DOHH2 (cell line): ENCODE measurements at regions not wholly inside any gene's neighbourhood (a gene's known extent, or its start where the extent isn't known, plus 50 kb on each side); places are given as distances from the start of the nearest gene placed in this dataset.

ENCODE experiments used
- H3F3A ChIP-seq: fragments of 200-600 bp; sonication (generic), shearing (Covaris generic); 2 replicates; pipeline ENCODE4 v1.6.0; 2016; ENCODE audit warnings: antibody characterized with exemption, mild to moderate bottlenecking; ENCODE audit not compliant: control insufficient read depth, insufficient read depth
- H3K27ac ChIP-seq: fragments of 200-600 bp; sonication (generic); 2 replicates; pipeline ENCODE4 v1.5.1; 2014; ENCODE audit warnings: low read depth, mild to moderate bottlenecking, low read length, moderate library complexity
- H3K27me3 ChIP-seq: fragments of 200-600 bp; sonication (generic); 2 replicates; pipeline ENCODE4 v1.6.1; 2014; ENCODE audit warnings: mild to moderate bottlenecking, low read length, mixed read lengths; ENCODE audit not compliant: control insufficient read depth
- H3K36me3 ChIP-seq: fragments of 200-600 bp; sonication (generic); 2 replicates; pipeline ENCODE4 v1.6.1; 2014; ENCODE audit warnings: mild to moderate bottlenecking, low read length, moderate library complexity, mixed read lengths; ENCODE audit not compliant: control insufficient read depth
- H3K4me1 ChIP-seq: fragments of 200-600 bp; sonication (generic); 2 replicates; pipeline ENCODE4 v1.6.1; 2014; ENCODE audit warnings: mild to moderate bottlenecking, low read length, mixed read lengths; ENCODE audit not compliant: control insufficient read depth
- H3K4me2 ChIP-seq: fragments of 200-600 bp; sonication (generic); 2 replicates; pipeline ENCODE4 v1.6.0; 2014; ENCODE audit warnings: mild to moderate bottlenecking, low read length, moderate library complexity
- H3K4me3 ChIP-seq: fragments of 200-600 bp; sonication (generic); 2 replicates; pipeline ENCODE4 v1.5.1; 2014; ENCODE audit warnings: mild to moderate bottlenecking, low read length, mixed read lengths
- H3K79me2 ChIP-seq: fragments of 200-600 bp; sonication (generic); 2 replicates; pipeline ENCODE4 v1.6.1; 2014; ENCODE audit warnings: mild to moderate bottlenecking, low read length, mixed read lengths; ENCODE audit not compliant: control insufficient read depth
- H3K9me2 ChIP-seq: fragments of 200-600 bp; sonication (generic); replicated peaks from 2 replicates; pipeline ENCODE4 v1.6.1; 2014; ENCODE audit warnings: mild to moderate bottlenecking, low read length, mixed read lengths; ENCODE audit not compliant: control insufficient read depth
- H3K9me3 ChIP-seq: fragments of 200-600 bp; sonication (generic); 2 replicates; pipeline ENCODE4 v1.6.1; 2014; ENCODE audit warnings: antibody characterized with exemption, low read length, mixed read lengths; ENCODE audit not compliant: control insufficient read depth, insufficient read depth
- H4K20me1 ChIP-seq: fragments of 200-600 bp; sonication (generic); 2 replicates; pipeline ENCODE4 v1.6.0; 2014; ENCODE audit warnings: low read depth, mild to moderate bottlenecking, antibody characterized with exemption, low read length, moderate library complexity; ENCODE audit not compliant: control insufficient read depth, insufficient read depth
- EZH2phosphoT487 ChIP-seq: fragments of 200-600 bp; sonication (generic); IDR thresholded peaks from 2 replicates; pipeline ENCODE4 v1.6.1; 2017; ENCODE audit warnings: borderline replicate concordance, mild to moderate bottlenecking, antibody characterized with exemption, low read length, moderate library complexity, mixed read lengths
- TF ChIP-seq, protein P1 (sequence below): fragments of 200-600 bp; sonication (generic); IDR thresholded peaks from one replicate; pipeline ENCODE4 v1.5.1; 2014; ENCODE audit warnings: antibody characterized with exemption, mild to moderate bottlenecking, low read depth, low read length; ENCODE audit not compliant: poor library complexity, severe bottlenecking

DNA sequence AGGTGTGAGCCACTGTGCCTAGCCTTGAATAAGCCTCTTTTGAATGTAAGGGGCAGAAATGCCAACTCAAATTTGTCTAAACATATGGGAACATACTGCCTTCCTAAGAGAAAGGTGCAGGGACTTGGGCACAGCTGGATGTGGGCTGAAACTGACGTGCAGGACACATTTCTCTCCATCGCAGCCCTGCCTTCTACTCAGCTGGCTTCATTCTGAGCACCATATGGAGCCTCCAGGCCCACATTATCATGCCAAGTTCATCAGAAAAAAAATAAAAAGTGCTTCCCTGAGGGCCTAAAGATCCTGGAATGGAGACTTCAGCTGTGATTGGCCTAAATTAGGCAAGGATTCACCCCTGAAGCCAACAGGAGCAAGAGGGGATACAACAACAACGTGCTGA lies 386.2 kb downstream of the RAB28 start:
- Histone ChIP-seq H3K4me1 (no peaks in the 10 kb centered on the region), H3K9me3 (no peaks in the 10 kb centered on the region), H3K27me3 (no peaks in the 10 kb centered on the region), H3K4me3 (no peak overlapping the region), H3K9me2 (no peaks in the 10 kb centered on the region), H3F3A (no peaks in the 10 kb centered on the region), H4K20me1 (no peaks in the 10 kb centered on the region), H3K4me2 (no peak overlapping the region), H3K27ac (no peak overlapping the region), H3K79me2 (no peaks in the 10 kb centered on the region), H3K36me3 (no peaks in the 10 kb centered on the region)
- TF ChIP-seq EZH2phosphoT487 = no peak
- TF ChIP-seq, protein P1, sequence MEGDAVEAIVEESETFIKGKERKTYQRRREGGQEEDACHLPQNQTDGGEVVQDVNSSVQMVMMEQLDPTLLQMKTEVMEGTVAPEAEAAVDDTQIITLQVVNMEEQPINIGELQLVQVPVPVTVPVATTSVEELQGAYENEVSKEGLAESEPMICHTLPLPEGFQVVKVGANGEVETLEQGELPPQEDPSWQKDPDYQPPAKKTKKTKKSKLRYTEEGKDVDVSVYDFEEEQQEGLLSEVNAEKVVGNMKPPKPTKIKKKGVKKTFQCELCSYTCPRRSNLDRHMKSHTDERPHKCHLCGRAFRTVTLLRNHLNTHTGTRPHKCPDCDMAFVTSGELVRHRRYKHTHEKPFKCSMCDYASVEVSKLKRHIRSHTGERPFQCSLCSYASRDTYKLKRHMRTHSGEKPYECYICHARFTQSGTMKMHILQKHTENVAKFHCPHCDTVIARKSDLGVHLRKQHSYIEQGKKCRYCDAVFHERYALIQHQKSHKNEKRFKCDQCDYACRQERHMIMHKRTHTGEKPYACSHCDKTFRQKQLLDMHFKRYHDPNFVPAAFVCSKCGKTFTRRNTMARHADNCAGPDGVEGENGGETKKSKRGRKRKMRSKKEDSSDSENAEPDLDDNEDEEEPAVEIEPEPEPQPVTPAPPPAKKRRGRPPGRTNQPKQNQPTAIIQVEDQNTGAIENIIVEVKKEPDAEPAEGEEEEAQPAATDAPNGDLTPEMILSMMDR = no peak

DNA sequence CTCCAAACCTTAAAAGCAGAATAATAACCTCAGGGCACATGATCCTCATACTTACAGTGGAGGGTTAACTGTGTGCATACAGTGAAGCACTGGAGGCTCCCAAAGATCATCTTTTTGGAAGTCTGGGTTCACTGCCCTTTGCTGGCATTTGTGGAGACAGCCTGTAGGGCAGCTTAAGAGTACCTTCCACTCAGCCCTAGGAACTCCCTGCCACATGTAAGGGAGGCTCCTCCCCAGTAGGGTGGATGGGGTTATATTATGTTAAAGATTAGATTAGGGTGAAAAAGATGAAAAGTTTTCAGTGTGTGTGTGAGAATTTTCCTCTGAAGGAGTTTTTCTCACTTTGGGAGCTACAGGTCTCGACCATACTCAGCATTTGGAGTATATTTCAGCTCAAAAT lies 388.4 kb downstream of the RAB28 start:
- H4K20me1 ChIP-seq = no peaks in the 10 kb centered on the region
- TF ChIP-seq, protein P1 = no peak
- no peak for TF ChIP-seq EZH2phosphoT487

DNA sequence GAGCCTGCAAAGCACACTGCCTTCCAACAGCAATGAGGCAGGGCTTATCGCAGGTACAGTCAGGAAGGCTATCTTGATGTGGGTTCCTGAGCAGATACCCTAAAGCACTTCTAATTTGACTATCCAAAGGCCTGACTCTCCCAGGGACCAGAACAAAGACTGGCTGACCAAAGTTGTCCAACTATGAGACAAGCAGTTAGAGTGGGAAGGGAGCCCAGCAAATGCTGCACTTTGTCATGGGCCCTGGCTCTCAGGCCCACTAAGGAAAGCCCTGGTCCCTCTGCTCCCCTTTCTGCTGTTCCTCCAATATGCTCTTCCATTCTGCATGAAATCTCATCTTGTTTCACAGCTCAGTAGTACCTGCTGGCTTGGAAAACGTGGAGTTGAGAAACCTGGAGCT lies 391.0 kb downstream of the RAB28 start:
- H3K27me3 ChIP-seq = no peaks in the 10 kb centered on the region
- no peaks in the 10 kb centered on the region for H3K9me3 ChIP-seq
- no peaks in the 10 kb centered on the region for H3K79me2 ChIP-seq
- H3K4me2 ChIP-seq = no peak overlapping the region
- no peak overlapping the region for H3K4me3 ChIP-seq
- no peaks in the 10 kb centered on the region for H3K9me2 ChIP-seq
- no peaks in the 10 kb centered on the region for H4K20me1 ChIP-seq
- H3K27ac ChIP-seq = no peak overlapping the region
- H3K36me3 ChIP-seq = no peaks in the 10 kb centered on the region
- TF ChIP-seq, protein P1 = no peak
- no peak for TF ChIP-seq EZH2phosphoT487
- H3K4me1 ChIP-seq = no peaks in the 10 kb centered on the region
- H3F3A ChIP-seq = no peaks in the 10 kb centered on the region

More for the DNA sequence above, 388.4 kb downstream of the RAB28 start:
- no peaks in the 10 kb centered on the region for H3K9me3 ChIP-seq
- no peak overlapping the region for H3K4me2 ChIP-seq
- H3K27me3 ChIP-seq = no peaks in the 10 kb centered on the region
- H3F3A ChIP-seq = no peaks in the 10 kb centered on the region
- no peaks in the 10 kb centered on the region for H3K9me2 ChIP-seq
- H3K27ac ChIP-seq = no peak overlapping the region
- H3K36me3 ChIP-seq = no peaks in the 10 kb centered on the region
- H3K4me3 ChIP-seq = no peak overlapping the region
- no peaks in the 10 kb centered on the region for H3K4me1 ChIP-seq
- H3K79me2 ChIP-seq = no peaks in the 10 kb centered on the region

DNA sequence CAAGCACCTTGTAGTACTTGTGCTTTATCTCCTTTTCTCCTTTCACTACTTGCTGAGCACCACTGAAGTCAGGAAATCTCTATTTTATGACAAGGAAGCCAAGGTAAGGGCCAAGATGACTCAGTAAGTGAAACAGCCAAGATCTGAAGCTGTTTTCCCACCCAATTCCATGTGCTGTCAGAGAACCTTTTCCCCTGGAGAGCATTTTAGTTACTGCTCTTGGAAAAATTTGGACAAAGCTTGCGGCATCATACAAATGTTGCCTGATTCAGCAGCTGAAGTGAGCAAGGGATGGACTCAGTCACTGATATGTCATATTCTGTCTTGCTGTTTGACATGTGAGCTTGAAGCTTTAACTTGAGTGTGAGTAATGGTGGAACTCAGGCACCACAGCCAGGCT lies 391.4 kb downstream of the RAB28 start:
- H3K4me1 ChIP-seq = no peaks in the 10 kb centered on the region
- no peaks in the 10 kb centered on the region for H3K27me3 ChIP-seq
- H3F3A ChIP-seq = no peaks in the 10 kb centered on the region
- H3K79me2 ChIP-seq = no peaks in the 10 kb centered on the region
- no peak overlapping the region for H3K4me3 ChIP-seq
- H3K9me3 ChIP-seq = no peaks in the 10 kb centered on the region
- H3K36me3 ChIP-seq = no peaks in the 10 kb centered on the region
- H4K20me1 ChIP-seq = no peaks in the 10 kb centered on the region
- H3K4me2 ChIP-seq = no peak overlapping the region
- TF ChIP-seq EZH2phosphoT487 = no peak
- TF ChIP-seq, protein P1 = no peak
- H3K9me2 ChIP-seq = no peaks in the 10 kb centered on the region
- no peak overlapping the region for H3K27ac ChIP-seq
